ENCODE measurements at regions not wholly inside any gene's neighbourhood (a gene's known extent, or its start where the extent isn't known, plus 50 kb on each side); places are given as distances from the start of the nearest gene placed in this dataset.
A peak's percentile ranks its signal among the peaks of the same experiment; 100 is the strongest.

DNA sequence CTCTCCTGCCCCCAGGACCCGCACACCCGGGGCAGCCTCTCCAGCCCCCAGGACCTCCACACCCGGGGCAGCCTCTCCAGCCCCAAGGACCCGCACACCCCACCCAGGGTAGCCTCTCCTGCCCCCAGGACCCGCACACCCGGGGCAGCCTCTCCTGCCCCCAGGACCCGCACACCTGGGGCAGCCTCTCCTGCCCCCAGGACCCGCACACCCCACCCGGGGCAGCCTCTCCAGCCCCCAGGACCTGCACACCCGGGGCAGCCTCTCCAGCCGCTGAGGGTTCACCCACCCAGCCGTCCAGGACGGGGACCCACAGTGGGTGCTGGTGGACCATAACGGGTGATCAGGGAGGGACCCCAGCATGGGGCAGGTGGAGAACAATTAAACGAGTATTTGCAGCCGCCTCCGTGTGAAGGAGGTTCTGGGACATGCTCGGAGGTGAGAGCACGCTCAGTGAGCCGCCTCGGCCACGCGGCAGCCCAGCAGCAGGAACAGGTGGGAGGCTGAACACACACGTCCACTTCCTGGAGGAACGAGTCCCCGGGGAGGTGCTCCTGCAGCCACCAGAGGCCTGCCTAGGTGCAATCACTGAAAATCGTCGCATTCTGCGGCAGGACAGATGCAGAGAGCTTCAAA, 107.9 kb downstream of the PDGFA start:
- no peak for DNase-seq
- H3K27ac Mint-ChIP-seq = no peak overlapping the region
- H3K36me3 Mint-ChIP-seq = no peaks in the 10 kb centered on the region
- H3K4me1 Mint-ChIP-seq = no peaks in the 10 kb centered on the region
- H3K27me3 Mint-ChIP-seq = peaks cover 2% of the 10 kb centered on the region
- no peak overlapping the region for H3K4me3 Mint-ChIP-seq
- H3K9me3 Mint-ChIP-seq = no peaks in the 10 kb centered on the region
- CTCF ChIA-PET = no interaction called here

DNA sequence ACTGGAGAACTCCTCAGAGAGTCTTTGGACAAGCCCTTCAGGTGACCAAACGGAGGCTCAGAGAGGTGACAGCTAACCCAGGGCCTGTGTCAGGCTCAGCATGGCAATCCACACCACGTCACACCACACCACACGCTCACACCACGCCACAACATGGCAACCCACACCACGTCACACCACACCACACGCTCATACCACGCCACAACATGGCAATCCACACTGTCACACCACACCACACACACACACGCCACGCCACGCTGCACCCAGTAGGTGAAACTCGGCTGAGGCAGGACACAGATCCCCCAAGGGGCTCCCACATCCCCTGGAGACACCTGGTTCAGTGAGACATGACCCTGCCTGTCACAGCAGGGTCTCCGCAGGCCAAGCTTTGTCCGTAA, 107.3 kb downstream of the PDGFA start:
- Mint-ChIP-seq H3K36me3 (no peaks in the 10 kb centered on the region), H3K4me1 (no peaks in the 10 kb centered on the region), H3K4me3 (no peak overlapping the region), H3K27ac (no peak overlapping the region), H3K27me3 (no peaks in the 10 kb centered on the region), H3K9me3 (peaks cover 2% of the 10 kb centered on the region)
- CTCF ChIA-PET = no interaction called here
- no peak for DNase-seq

DNA sequence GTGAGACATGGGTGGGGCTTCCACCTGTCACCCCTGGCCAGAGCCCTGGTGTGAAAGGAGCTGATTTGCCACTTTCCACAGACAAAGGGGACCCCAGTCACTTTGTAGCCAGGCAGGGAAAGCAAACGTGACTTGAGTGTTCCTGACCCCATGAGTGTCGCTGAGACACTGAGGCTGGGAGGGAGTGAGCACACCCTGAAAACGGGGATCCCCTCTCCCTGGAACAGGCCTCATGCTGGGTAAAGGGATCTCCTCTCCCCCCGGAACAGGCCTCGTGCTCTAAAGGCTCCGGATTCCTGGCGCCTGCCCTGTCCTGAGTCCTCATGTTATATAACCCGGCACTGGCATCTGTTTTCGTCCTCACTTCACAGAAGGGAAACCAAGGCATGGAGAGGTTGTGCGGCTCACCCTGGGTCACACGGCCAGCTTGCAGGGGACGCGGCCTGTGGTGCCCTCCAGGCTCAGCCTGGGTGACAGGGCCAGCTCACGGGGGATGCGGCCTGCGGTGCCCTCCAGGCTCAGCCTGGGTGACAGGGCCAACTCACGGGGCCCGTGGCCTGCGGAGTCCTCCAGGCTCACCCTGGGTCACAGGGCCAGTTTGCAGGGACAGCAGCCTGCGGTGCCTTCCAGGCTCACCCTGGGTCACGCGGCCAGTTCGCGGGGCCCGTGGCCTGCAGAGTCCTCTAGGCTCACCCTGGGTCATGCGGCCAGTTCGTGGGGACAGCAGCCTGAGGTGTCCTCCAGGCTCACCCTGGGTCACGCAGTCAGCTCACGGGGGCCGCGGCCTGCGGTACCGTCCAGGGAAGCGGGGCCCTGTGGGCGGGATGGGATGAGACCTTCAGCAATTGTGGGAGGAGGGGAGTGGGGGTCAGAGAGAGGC, 104.7 kb downstream of the PDGFA start:
- Mint-ChIP-seq H3K36me3 (no peaks in the 10 kb centered on the region), H3K9me3 (peaks cover 6% of the 10 kb centered on the region), H3K27ac (no peak overlapping the region), H3K27me3 (no peaks in the 10 kb centered on the region), H3K4me3 (no peak overlapping the region), H3K4me1 (no peaks in the 10 kb centered on the region)
- CTCF ChIA-PET = no interaction called here
- DNase-seq = no peak

DNA sequence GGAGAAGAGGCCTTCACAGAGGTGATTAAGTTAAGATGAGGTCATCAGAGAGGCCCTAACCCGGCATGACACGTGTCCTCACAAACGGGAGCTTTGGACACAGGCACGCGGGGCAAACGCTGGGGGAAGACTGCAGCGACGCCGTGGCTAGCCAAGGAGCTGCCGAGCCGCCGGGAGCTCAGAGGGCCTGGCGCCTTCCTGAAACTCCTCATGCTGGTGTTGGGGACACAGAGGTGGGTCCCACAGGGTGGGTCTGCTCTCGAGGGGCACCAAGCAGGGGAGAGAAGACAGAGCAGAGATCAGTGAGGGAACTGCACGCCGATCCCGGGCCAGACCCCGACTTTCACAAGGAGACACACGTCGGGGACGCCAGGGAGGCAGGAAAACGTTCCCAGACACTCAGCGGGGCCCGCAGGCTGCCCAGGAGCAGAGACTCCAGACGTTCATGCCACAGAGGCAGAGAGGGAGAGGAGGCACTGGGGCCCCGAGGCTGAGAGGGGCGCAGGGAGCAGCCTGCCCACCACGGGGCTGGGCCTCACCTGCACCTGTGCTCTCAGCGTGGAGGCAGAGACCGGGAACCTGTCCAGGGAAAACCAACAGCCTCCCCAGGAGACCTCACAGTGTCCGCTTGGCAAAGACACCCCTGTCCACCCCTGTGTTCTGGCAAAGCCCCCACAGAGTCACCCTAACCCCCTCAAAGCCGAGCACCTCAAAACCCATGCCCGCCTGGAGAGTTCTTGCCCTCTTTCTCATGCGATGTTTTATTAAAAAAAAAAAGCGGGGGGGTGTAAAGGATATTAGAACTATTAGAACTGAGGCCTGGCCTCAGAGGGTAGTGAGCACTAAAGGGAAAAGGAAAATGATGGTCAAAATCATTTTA, 103.8 kb downstream of the PDGFA start:
- no peaks in the 10 kb centered on the region for H3K36me3 Mint-ChIP-seq
- no peaks in the 10 kb centered on the region for H3K4me1 Mint-ChIP-seq
- DNase-seq = no peak
- no peak overlapping the region for H3K27ac Mint-ChIP-seq
- no peak overlapping the region for H3K4me3 Mint-ChIP-seq
- H3K27me3 Mint-ChIP-seq = no peaks in the 10 kb centered on the region
- CTCF ChIA-PET = no interaction called here
- peaks cover 6% of the 10 kb centered on the region for H3K9me3 Mint-ChIP-seq

DNA sequence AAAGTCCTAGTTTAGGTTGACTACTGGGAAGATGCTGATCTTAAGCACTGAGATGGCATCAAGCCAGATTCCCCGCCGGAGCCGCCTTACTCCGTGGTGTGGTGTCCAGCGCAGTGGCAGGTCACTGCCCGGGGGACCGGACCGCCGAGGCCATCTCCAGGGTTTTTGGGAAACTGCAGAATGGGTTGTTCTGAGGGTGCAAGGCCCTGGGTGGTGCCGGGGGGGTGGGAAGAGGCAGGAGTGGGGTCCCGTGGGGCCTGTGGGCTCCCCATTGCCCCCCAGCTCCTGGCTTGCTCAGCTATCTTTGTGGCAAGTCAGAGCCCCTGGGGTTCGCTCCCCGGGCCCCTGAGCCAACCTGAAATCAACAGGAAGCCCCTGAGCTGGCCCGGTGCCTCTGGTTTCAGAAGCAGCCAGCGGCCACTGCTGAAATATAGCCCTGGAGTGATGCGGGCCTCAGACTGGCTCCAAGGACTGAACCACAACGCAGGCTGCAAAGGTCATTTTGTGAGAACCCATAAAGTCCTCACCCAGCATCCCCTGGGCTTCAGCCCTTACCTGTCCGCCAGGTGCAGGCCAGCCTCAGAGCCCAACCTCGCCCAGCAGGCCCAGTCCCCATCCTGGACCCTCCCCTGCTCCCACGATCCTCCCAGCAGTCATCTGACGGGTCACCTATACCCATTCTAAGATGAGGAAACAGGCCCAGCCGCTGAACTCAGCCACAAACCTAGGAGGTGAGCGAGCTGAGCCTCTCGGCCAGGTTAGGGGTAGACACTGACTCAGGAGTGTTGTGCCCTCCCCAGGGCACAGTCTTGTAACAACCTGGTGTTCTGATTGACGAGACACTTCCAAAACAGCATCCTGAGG, 102.7 kb downstream of the PDGFA start:
- CTCF ChIA-PET = no interaction called here

DNA sequence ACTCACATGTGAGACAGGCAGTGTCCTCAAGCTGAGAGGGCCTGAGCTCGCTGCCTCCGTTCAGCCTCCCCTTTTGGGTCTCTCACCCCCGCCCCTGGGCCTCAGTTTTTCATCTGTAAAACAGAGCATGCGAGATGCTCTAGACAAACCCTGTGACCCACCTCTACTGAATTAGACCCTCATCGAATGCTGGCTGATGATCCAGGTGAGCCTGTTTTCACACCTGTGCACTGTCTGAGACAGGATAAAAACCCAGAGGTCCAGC, 102.1 kb downstream of the PDGFA start:
- Mint-ChIP-seq H3K4me1 (no peaks in the 10 kb centered on the region), H3K4me3 (no peak overlapping the region), H3K9me3 (peaks cover 6% of the 10 kb centered on the region), H3K27me3 (no peaks in the 10 kb centered on the region), H3K36me3 (no peaks in the 10 kb centered on the region), H3K27ac (no peak overlapping the region)
- CTCF ChIA-PET = no interaction called here
- no peak for DNase-seq

More for the DNA sequence above, 102.7 kb downstream of the PDGFA start:
- no peaks in the 10 kb centered on the region for H3K27me3 Mint-ChIP-seq
- H3K9me3 Mint-ChIP-seq = peaks cover 6% of the 10 kb centered on the region
- no peak overlapping the region for H3K4me3 Mint-ChIP-seq
- no peak for DNase-seq
- no peaks in the 10 kb centered on the region for H3K4me1 Mint-ChIP-seq
- H3K36me3 Mint-ChIP-seq = no peaks in the 10 kb centered on the region
- H3K27ac Mint-ChIP-seq = no peak overlapping the region

DNA sequence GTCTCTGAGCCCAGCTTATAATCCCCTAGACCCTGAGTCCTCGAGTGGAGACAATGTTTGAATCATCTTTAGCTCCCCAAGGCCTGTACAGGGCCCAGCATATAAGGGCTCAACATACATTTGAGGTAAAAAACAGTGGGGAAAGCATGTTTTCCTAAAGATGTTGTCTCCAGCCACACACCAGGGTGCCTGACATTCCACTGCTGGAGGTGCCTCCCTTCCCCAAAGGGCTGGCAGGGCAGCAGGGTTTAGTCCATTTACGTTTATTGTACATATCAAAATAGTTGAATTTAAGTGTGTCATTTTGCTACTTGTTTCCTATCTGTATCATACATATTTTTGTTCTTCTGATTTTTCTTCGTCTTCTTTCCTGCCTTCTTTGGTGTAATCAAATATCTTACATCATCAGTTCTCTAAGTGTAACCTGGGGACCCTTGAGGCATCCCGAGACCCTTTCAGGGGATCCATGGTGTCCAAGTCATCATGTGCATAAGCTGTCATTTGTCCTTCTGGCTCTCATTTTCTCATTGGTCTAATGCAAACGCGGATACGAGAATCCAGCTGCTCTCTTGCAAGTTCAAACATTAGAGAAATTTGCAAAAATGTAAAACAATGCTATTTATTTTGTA, 101.6 kb downstream of the PDGFA start:
- no peak for DNase-seq
- Mint-ChIP-seq H3K4me1 (no peaks in the 10 kb centered on the region), H3K27ac (no peak overlapping the region), H3K36me3 (no peaks in the 10 kb centered on the region), H3K9me3 (peaks cover 6% of the 10 kb centered on the region), H3K27me3 (no peaks in the 10 kb centered on the region), H3K4me3 (no peak overlapping the region)
- CTCF ChIA-PET = no interaction called here

DNA sequence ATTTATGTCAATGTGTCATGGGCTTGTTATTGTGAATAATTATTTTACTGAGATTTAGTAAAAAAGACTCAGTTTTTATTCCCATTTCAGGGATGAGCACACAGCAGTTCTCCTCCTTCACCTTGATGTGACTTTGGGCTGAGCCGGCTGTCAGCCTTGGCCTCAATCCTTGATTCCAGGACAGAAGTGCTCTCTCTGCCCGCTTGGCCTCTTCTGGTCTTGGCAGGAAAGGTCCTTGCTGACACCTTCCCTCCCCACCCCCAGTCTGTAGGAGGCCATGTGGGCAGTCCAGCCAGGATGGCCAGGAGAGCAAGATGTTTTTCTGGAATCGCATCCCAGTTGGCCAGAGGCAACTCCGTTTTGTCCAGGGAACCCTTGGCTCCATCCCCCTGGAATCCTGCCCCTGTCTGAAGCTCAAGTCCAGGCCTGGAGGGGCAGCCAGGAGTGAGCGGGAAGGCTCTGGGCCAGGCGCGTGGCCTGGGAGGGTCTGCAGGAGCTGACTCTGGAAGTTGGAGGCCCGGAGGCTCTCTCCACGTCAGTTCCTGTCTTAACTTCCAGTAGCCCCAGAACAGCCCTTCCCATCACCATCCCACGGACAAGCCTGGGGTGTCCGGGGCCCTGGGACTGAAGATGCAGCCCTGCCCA, 100.9 kb downstream of the PDGFA start:
- no peaks in the 10 kb centered on the region for H3K36me3 Mint-ChIP-seq
- H3K4me1 Mint-ChIP-seq = no peaks in the 10 kb centered on the region
- H3K27ac Mint-ChIP-seq = no peak overlapping the region
- no peak overlapping the region for H3K4me3 Mint-ChIP-seq
- no peaks in the 10 kb centered on the region for H3K27me3 Mint-ChIP-seq
- CTCF ChIA-PET = no interaction called here
- DNase-seq = no peak
- H3K9me3 Mint-ChIP-seq = peaks cover 6% of the 10 kb centered on the region

DNA sequence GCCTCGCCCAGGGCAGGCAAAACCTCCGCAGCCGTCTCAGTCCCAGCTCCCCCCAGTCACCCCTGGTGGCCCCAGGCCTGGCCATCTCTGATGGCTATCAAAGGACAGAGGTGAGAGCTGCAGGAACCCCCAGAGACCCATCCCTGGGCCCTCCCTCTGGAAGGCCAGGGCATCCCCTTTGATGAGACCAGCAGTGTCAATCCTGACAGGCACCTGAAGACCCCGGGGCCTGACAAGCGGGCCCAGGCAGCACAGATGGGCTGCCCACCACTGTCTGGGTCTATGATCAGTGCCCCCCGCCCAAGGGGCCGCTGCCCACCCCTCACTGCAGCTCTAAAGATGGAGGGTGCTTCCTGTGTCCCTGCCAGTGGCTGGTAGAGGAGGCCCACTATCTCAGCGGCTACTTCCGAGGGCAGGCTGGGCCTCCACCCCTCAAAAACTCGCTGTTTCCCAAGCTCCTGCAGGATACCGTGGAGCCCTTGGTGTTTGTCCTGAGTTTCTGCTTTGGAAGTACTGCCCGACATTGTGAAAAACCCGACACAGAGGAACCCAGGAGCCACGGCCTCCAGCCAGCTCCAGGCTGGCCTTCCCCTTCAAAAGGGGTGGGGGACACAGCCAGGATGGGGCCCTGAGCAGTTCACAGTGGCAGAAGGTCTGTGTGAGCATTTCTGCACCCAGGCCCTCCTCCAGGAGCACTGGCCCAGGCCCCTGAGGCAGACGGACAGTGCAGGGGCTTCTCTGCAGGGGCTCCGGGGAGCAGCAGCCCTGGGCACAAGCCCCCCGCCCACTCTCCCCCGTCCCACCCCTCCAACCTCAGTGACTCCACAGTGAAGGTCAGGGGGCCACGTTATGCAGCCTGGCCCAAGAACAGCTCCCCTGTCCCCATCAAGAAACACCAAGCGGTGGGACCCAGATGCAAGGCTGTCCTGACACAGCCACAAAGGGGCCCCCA, 99.2 kb downstream of the PDGFA start:
- DNase-seq = no peak
- Mint-ChIP-seq H3K27ac (no peak overlapping the region), H3K9me3 (peaks cover 6% of the 10 kb centered on the region), H3K36me3 (no peaks in the 10 kb centered on the region), H3K4me1 (no peaks in the 10 kb centered on the region), H3K27me3 (no peaks in the 10 kb centered on the region), H3K4me3 (no peak overlapping the region)
- CTCF ChIA-PET = no interaction called here

DNA sequence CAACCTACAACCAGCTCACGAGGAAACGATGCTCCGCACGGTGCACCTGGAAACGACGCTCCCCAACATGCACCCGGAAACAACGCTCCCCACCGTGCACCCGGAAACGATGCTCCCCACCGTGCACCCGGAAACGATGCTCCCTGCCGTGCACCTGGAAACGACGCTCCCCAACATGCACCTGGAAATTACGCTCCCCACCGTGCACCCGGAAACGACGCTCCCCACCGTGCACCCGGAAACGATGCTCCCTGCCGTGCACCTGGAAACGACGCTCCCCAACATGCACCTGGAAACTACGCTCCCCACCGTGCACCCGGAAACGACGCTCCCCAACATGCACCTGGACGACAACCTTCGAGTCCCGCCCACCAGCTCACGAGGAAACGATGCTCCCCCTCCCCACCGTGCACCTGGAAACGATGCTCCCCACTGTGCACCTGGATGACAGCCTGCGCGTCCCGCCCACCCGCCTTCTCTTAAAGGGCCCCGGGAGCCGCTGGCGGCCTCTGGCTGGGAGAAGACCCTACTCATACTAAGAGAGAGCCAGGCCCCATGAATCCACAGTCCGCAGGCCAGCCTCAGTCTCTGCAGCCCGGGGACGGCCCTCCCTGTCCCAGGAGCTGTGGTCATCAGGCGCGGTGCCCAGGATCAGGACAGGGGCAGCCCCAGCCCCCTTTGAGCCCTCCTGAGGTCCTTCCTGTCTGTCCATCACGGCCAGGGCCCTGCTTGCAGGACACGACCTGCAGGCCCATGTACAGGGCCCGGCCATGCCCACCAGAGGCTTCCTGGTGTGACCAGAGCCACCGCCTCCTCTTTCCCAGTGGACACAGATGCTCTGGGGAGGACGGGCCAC, 98.3 kb downstream of the PDGFA start:
- Mint-ChIP-seq H3K9me3 (peaks cover 6% of the 10 kb centered on the region), H3K27ac (peak overlapping the region; percentile 33), H3K27me3 (no peaks in the 10 kb centered on the region), H3K4me1 (no peaks in the 10 kb centered on the region), H3K36me3 (no peaks in the 10 kb centered on the region), H3K4me3 (no peak overlapping the region)
- DNase-seq = no peak
- CTCF ChIA-PET = no interaction called here

DNA sequence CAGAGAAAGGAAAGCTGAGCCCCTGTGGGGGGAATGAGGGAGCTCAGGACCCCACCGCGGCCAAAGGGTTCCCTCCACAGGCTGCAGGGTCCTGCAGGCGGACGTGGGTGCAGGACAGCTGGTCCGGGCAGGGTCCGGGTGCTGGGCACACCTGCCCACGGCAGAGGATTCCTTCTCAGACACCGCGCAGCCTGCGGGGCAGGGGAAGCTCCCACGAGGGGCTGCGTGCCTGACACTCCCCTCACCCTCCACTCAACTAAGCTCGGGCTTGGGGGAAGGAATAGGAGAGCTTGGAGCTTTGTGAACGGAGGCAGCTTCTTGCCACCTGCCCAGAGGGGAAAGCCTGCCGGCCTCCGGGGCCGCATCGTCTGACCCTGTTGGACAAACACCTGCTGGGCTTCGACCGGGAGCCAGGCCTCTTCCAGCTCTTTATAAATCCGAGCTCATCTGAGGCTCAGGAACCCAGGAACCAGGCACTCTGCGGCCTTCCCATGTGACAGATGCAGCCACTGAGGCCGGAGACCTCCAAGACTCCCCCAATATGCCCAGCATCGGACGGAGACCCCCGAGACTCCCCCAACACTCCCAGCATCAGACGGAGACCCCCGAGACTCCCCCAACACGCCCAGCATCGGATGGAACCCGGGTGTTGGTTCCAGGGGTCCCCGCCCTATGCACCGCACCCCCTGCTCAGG, 97.3 kb downstream of the PDGFA start:
- Mint-ChIP-seq H3K9me3 (peaks cover 4% of the 10 kb centered on the region), H3K4me1 (no peaks in the 10 kb centered on the region), H3K27me3 (no peaks in the 10 kb centered on the region), H3K27ac (no peak overlapping the region), H3K36me3 (no peaks in the 10 kb centered on the region), H3K4me3 (no peak overlapping the region)
- CTCF ChIA-PET = no interaction called here
- DNase-seq = no peak

DNA sequence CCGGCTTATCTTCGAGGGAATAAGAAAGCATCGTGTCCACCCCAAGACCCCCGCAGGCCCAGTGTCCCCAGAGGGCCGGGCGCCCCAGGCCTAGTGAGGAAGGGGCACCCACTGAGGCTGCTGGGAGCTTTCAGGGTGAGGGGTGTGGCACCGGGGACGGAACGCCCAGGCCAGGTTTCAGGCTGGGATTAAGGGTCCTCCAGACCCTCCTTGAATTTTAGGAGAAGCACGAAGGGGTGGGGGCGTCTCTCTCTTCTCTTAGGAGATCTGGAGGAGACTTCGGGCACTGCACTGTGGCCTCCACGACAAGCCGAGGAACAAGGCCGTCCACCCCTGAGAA, 96.8 kb downstream of the PDGFA start:
- H3K27me3 Mint-ChIP-seq = no peaks in the 10 kb centered on the region
- no peaks in the 10 kb centered on the region for H3K36me3 Mint-ChIP-seq
- no peak for DNase-seq
- CTCF ChIA-PET = no interaction called here
- no peaks in the 10 kb centered on the region for H3K4me1 Mint-ChIP-seq
- no peak overlapping the region for H3K27ac Mint-ChIP-seq
- peaks cover 4% of the 10 kb centered on the region for H3K9me3 Mint-ChIP-seq
- no peak overlapping the region for H3K4me3 Mint-ChIP-seq
